ENCODE measurements at regions not wholly inside any gene's neighbourhood (a gene's known extent, or its start where the extent isn't known, plus 50 kb on each side); places are given as distances from the start of the nearest gene placed in this dataset.

DNA sequence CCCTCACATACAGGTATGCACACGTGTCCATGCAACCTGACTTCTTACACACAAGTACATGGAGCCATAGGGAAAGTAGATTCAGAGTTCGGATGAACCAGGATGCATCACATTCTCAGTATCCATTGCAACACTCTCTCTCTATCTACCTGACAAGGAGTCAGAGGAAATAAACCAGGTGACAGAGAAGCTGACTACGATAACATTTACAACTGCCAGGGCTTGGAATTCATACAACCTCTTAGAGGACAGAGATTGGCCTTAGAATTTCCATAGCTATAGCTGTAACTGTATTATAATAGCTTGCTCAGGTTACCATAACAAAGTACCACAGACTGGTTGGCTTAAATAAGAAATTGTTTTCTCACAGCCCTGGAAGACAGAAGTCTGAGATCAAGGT is 116.9 kb upstream of the PALMD start:
- H3K36me3 ChIP-seq = no peaks in the 10 kb centered on the region
- H3K27me3 ChIP-seq (replicated peaks; ENCODE audit: insufficient read depth) = no peaks in the 10 kb centered on the region
- H3K4me1 ChIP-seq (replicated peaks) = no peaks in the 10 kb centered on the region
- no peaks in the 10 kb centered on the region for H3K9me3 ChIP-seq
- no peak overlapping the region for H3K4me3 ChIP-seq
- WGBS = 76% methylated on average over 3 of the region's 3 CpGs
- DNase-seq (ENCODE audit: low spot score) = no peak
- H3K27ac ChIP-seq = no peak overlapping the region
- TF ChIP-seq POLR2AphosphoS5 (IDR thresholded peaks at IDR 0.05) (no peak), POLR2A (IDR thresholded peaks at IDR 0.05) (no peak)
- TF ChIP-seq, protein P1, sequence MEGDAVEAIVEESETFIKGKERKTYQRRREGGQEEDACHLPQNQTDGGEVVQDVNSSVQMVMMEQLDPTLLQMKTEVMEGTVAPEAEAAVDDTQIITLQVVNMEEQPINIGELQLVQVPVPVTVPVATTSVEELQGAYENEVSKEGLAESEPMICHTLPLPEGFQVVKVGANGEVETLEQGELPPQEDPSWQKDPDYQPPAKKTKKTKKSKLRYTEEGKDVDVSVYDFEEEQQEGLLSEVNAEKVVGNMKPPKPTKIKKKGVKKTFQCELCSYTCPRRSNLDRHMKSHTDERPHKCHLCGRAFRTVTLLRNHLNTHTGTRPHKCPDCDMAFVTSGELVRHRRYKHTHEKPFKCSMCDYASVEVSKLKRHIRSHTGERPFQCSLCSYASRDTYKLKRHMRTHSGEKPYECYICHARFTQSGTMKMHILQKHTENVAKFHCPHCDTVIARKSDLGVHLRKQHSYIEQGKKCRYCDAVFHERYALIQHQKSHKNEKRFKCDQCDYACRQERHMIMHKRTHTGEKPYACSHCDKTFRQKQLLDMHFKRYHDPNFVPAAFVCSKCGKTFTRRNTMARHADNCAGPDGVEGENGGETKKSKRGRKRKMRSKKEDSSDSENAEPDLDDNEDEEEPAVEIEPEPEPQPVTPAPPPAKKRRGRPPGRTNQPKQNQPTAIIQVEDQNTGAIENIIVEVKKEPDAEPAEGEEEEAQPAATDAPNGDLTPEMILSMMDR (IDR thresholded peaks at IDR 0.05) = no peak
- intact Hi-C loops (cut with DNase I) = no loop called here

DNA sequence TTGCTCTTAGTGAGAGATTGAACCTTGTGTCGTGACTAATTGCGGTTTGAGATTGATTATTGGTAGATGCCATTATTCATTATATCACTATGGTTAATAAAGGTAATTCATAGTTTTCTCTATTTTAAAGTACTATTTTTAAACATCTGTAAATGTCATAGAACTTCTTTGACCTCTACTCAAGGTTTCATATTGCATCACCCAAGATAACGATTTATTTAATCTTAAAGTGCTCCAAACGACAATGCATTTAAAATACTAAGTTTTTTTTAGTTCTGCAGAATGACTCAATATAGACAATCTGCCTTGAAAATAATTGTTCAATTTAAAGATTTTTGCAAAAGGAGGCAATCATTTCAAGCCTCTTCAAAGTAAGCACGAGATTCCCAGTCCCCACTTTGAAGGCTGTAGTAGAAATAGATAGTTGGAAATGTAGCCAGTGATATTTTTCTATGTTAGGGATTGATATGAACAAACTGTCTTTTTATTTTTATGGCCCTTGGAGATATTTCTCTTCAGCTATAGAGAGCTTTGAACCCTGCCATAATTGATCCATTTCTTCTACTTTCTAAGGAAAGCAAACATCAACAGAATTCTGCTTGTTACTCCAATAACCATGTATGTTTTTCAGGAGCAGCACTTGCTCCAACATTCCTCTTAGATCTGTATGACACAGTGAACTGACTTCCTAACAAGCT is 114.2 kb upstream of the PALMD start:
- Histone ChIP-seq H3K4me1 (replicated peaks) (no peaks in the 10 kb centered on the region), H3K27me3 (replicated peaks; ENCODE audit: insufficient read depth) (no peaks in the 10 kb centered on the region), H3K27ac (no peak overlapping the region), H3K4me3 (no peak overlapping the region), H3K36me3 (no peaks in the 10 kb centered on the region), H3K9me3 (no peaks in the 10 kb centered on the region)
- DNase-seq (ENCODE audit: low spot score) = no peak
- TF ChIP-seq, protein P1 (IDR thresholded peaks at IDR 0.05) = no peak
- TF ChIP-seq POLR2A (IDR thresholded peaks at IDR 0.05) (no peak), POLR2AphosphoS5 (IDR thresholded peaks at IDR 0.05) (no peak)
- WGBS = 79% methylated on average over 5 of the region's 5 CpGs
- intact Hi-C loops (cut with DNase I) = no loop called here

DNA sequence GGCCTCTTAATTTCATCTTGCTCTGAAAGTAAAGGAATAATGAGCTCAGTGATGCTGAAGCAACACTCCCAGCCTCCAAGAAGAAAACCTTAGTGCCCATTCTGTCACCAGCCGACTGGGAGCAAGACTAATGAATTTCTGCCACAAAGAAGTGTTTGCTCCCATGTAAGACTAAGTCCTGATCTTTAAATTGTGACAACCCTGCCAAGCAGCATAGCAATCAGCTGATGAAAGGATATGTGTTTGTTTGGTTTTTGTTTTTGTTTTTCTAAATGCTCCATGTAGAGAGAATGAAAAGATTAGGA is 113.7 kb upstream of the PALMD start:
- intact Hi-C loops (cut with DNase I) = no loop called here
- H3K27me3 ChIP-seq (replicated peaks; ENCODE audit: insufficient read depth) = no peaks in the 10 kb centered on the region
- H3K9me3 ChIP-seq = no peaks in the 10 kb centered on the region
- 53% methylated on average over 1 of the region's 1 CpG for WGBS
- H3K4me1 ChIP-seq (replicated peaks) = no peaks in the 10 kb centered on the region
- H3K27ac ChIP-seq = no peak overlapping the region
- DNase-seq (ENCODE audit: low spot score) = no peak
- no peaks in the 10 kb centered on the region for H3K36me3 ChIP-seq
- TF ChIP-seq, protein P1 (IDR thresholded peaks at IDR 0.05) = no peak
- TF ChIP-seq POLR2A (IDR thresholded peaks at IDR 0.05) (no peak), POLR2AphosphoS5 (IDR thresholded peaks at IDR 0.05) (no peak)
- H3K4me3 ChIP-seq = no peak overlapping the region

- no peak overlapping the region for H3K4me3 ChIP-seq
- WGBS = 29% methylated on average over 9 of the region's 9 CpGs
- DNase-seq (ENCODE audit: low spot score) = no peak
- TF ChIP-seq POLR2A (IDR thresholded peaks at IDR 0.05) = no peak
- no peak for TF ChIP-seq POLR2AphosphoS5 (IDR thresholded peaks at IDR 0.05)
- TF ChIP-seq, protein P1 (IDR thresholded peaks at IDR 0.05) = no peak
- no peaks in the 10 kb centered on the region for H3K4me1 ChIP-seq (replicated peaks)
- H3K9me3 ChIP-seq = no peaks in the 10 kb centered on the region
- intact Hi-C loops (cut with DNase I) = no loop called here
- H3K27me3 ChIP-seq (replicated peaks; ENCODE audit: insufficient read depth) = no peaks in the 10 kb centered on the region
- no peaks in the 10 kb centered on the region for H3K36me3 ChIP-seq
- no peak overlapping the region for H3K27ac ChIP-seq
Measured at GRCh38 chr1:99533909-99534637, 111.8 kb upstream of the PALMD start.

- TF ChIP-seq POLR2AphosphoS5 (IDR thresholded peaks at IDR 0.05) (no peak), POLR2A (IDR thresholded peaks at IDR 0.05) (no peak)
- TF ChIP-seq, protein P1 (IDR thresholded peaks at IDR 0.05) = no peak
- intact Hi-C loops (cut with DNase I) = no loop called here
- no peak overlapping the region for H3K4me3 ChIP-seq
- no peaks in the 10 kb centered on the region for H3K36me3 ChIP-seq
- no peaks in the 10 kb centered on the region for H3K27me3 ChIP-seq (replicated peaks; ENCODE audit: insufficient read depth)
- no peak for DNase-seq (ENCODE audit: low spot score)
- no peaks in the 10 kb centered on the region for H3K4me1 ChIP-seq (replicated peaks)
- no peaks in the 10 kb centered on the region for H3K9me3 ChIP-seq
- WGBS = 36% methylated on average over 1 of the region's 1 CpG
- H3K27ac ChIP-seq = no peak overlapping the region
Measured at GRCh38 chr1:99534638-99534930, 111.3 kb upstream of the PALMD start.
